ENCODE measurements at regions not wholly inside any gene's neighbourhood (a gene's known extent, or its start where the extent isn't known, plus 50 kb on each side); places are given as distances from the start of the nearest gene placed in this dataset.

- DNase-seq (ENCODE audit: low read depth): no peak
Observed at GRCh38 chr5:159855476-159856191, 60.6 kb upstream of the ADRA1B start.

GRCh38 chr5:159858871-159859270 is 57.4 kb upstream of the ADRA1B start:
- DNase-seq (ENCODE audit: low read depth): no peak

GRCh38 chr5:159861086-159861485 is 55.2 kb upstream of the ADRA1B start:
- DNase-seq (ENCODE audit: low read depth): no peak

- DNase-seq (ENCODE audit: low read depth): no peak
Observed at GRCh38 chr5:159864885-159865691, 51.2 kb upstream of the ADRA1B start.

- DNase-seq (ENCODE audit: low read depth): no peak
Observed at GRCh38 chr5:159866093-159866492, 50.2 kb upstream of the ADRA1B start.

Data from stimulated activated CD8-positive, alpha-beta memory T cell treated with anti-CD3 and anti-CD28 coated beads, Interleukin-7, amount 100 ng/mL, for 24 hours (primary cell).